ENCODE measurements at regions not wholly inside any gene's neighbourhood (a gene's known extent, or its start where the extent isn't known, plus 50 kb on each side); places are given as distances from the start of the nearest gene placed in this dataset.

DNA sequence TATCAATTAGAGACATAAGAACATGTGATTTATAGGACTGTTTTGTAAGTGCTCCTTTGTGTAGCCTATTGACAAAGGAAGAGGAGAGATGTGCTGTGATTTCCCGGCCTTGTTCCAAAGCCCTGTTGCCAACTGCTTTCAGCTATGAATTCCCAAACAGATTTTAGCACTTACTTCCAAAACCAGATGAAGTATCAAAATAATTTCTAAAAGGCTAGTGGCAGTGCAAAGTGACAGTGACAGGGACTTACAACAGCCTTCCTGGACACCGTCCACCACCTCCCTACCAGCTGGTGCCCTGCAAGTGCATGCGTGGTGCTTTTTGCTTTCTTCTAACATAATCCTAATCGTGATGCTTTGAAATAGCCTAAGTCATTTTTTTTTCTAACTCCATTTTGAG is 254.1 kb upstream of the ACTBL2 start:
- TF ChIP-seq, protein P1, sequence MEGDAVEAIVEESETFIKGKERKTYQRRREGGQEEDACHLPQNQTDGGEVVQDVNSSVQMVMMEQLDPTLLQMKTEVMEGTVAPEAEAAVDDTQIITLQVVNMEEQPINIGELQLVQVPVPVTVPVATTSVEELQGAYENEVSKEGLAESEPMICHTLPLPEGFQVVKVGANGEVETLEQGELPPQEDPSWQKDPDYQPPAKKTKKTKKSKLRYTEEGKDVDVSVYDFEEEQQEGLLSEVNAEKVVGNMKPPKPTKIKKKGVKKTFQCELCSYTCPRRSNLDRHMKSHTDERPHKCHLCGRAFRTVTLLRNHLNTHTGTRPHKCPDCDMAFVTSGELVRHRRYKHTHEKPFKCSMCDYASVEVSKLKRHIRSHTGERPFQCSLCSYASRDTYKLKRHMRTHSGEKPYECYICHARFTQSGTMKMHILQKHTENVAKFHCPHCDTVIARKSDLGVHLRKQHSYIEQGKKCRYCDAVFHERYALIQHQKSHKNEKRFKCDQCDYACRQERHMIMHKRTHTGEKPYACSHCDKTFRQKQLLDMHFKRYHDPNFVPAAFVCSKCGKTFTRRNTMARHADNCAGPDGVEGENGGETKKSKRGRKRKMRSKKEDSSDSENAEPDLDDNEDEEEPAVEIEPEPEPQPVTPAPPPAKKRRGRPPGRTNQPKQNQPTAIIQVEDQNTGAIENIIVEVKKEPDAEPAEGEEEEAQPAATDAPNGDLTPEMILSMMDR (IDR thresholded peaks at IDR 0.05; ENCODE audit: low read depth, low read length, poor library complexity, severe bottlenecking), result no peak
- no peak for TF ChIP-seq EZH2phosphoT487 (IDR thresholded peaks at IDR 0.05; ENCODE audit: borderline replicate concordance, low read length)

All from DOHH2 (cell line).